ENCODE measurements at regions not wholly inside any gene's neighbourhood (a gene's known extent, or its start where the extent isn't known, plus 50 kb on each side); places are given as distances from the start of the nearest gene placed in this dataset.

DNA sequence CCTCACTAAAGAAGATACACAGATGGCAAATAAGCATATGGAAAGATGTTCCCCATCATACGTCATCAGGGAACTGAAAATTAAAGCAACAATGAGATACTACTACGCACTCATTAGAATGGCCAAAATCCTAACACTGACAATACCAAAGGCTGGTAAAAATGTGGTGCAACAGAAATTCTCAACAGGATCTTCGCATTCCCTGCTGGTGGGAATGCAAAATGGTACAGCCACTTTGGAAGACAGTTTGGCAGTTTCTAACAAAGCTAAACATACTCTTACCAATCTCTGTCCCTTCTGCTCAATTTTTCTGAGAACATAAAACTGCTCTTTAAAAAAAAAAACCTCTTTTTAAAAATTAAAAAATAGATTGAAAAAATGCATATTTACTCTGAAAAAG, 300.2 kb downstream of the FBXW7 start:
- peaks cover 0 to 6% (median 0%) of the 10 kb centered on the region in 3 experiments; a peak in 1 of 7 replicates for H3K36me3 Mint-ChIP-seq (ENCODE audit: insufficient read depth in 1 of 3, low read depth in 3 of 3)
- H3K14ac ChIP-seq (ENCODE audit: insufficient read depth, low read length): no peak overlapping the region
- no peak overlapping the region for H3K9ac ChIP-seq (ENCODE audit: extremely low read depth, insufficient read length, low read length)
- no peaks in the 10 kb centered on the region for H3K9me3 ChIP-seq (ENCODE audit: control insufficient read depth, low read depth, low read length)
- no peak overlapping the region for H2BK5ac ChIP-seq (ENCODE audit: insufficient read length, low read length)
- H3K9me3 Mint-ChIP-seq: peaks cover 7 to 8% of the 10 kb centered on the region in 2 experiments; a peak in 3 of 5 replicates
- H3K23me2 ChIP-seq (ENCODE audit: insufficient read length, low read depth, low read length, poor library complexity, severe bottlenecking): no peaks in the 10 kb centered on the region
- H2BK12ac ChIP-seq (ENCODE audit: insufficient read length, low read depth, low read length): no peak overlapping the region
- H3K4me1 Mint-ChIP-seq: peaks cover 2 to 3% of the 10 kb centered on the region in 2 experiments; a peak in 2 of 4 replicates
- H3K27ac ChIP-seq (ENCODE audit: insufficient read length, low read depth, low read length): no peak overlapping the region
- no peak overlapping the region for H3K18ac ChIP-seq (ENCODE audit: insufficient read length, low read depth, low read length)
- no peak overlapping the region for H3T11ph ChIP-seq (ENCODE audit: low read length)
- no peak overlapping the region for H4K91ac ChIP-seq (ENCODE audit: insufficient read length, low read depth, low read length)
- H3K56ac ChIP-seq (ENCODE audit: insufficient read length, low read depth, low read length): no peak overlapping the region
- TF ChIP-seq, protein P1, sequence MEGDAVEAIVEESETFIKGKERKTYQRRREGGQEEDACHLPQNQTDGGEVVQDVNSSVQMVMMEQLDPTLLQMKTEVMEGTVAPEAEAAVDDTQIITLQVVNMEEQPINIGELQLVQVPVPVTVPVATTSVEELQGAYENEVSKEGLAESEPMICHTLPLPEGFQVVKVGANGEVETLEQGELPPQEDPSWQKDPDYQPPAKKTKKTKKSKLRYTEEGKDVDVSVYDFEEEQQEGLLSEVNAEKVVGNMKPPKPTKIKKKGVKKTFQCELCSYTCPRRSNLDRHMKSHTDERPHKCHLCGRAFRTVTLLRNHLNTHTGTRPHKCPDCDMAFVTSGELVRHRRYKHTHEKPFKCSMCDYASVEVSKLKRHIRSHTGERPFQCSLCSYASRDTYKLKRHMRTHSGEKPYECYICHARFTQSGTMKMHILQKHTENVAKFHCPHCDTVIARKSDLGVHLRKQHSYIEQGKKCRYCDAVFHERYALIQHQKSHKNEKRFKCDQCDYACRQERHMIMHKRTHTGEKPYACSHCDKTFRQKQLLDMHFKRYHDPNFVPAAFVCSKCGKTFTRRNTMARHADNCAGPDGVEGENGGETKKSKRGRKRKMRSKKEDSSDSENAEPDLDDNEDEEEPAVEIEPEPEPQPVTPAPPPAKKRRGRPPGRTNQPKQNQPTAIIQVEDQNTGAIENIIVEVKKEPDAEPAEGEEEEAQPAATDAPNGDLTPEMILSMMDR (conservative IDR thresholded peaks at IDR 0.05): peak; percentile 41; the same call in 2 of the 3 replicates
- no peak overlapping the region for H3K4ac ChIP-seq (ENCODE audit: low read depth, low read length)
- DNase-seq: no peak
- no peak overlapping the region for H3K27ac Mint-ChIP-seq
- H4K5ac ChIP-seq (ENCODE audit: insufficient read length, low read depth, low read length): no peak overlapping the region
- H2BK120ac ChIP-seq (ENCODE audit: low read depth, low read length, poor library complexity, severe bottlenecking): no peak overlapping the region
- H3K27me3 Mint-ChIP-seq (ENCODE audit: low read depth): no peaks in the 10 kb centered on the region
- H4K20me1 ChIP-seq (ENCODE audit: control insufficient read depth, insufficient read depth, insufficient read length): no peaks in the 10 kb centered on the region
- WGBS (ENCODE audit: extremely low coverage, insufficient read length, low lambda C conversion rate): no CpG with 5 or more reads among the region's 3 CpGs
- H3K4me1 ChIP-seq (ENCODE audit: insufficient read depth, low read length): no peaks in the 10 kb centered on the region
- no peak overlapping the region for H2AK5ac ChIP-seq (ENCODE audit: insufficient read length, low read length)
- H3K27me3 ChIP-seq (ENCODE audit: insufficient read depth, low read length): no peaks in the 10 kb centered on the region
- no peak overlapping the region for H3K4me3 Mint-ChIP-seq
- no peak overlapping the region for H4K8ac ChIP-seq (replicated peaks; ENCODE audit: insufficient read length, low read depth, low read length)
- no peak overlapping the region for H2AFZ ChIP-seq (ENCODE audit: low read length)
- no peak overlapping the region for H3K23ac ChIP-seq (ENCODE audit: insufficient read length, low read depth, low read length)
- no peak overlapping the region for H2BK20ac ChIP-seq (ENCODE audit: low read depth, low read length, poor library complexity, severe bottlenecking)
- H3K79me1 ChIP-seq (ENCODE audit: insufficient read depth, low read depth, low read length, poor library complexity, severe bottlenecking): no peaks in the 10 kb centered on the region
- H2BK15ac ChIP-seq (ENCODE audit: low read depth, low read length): no peak overlapping the region
- H3K79me2 ChIP-seq (ENCODE audit: insufficient read depth, low read length): no peaks in the 10 kb centered on the region
- no peak overlapping the region for H3K4me2 ChIP-seq (ENCODE audit: insufficient read depth, insufficient read length, low read length)
